GM18511 (cell line): ENCODE measurements at regions not wholly inside any gene's neighbourhood (a gene's known extent, or its start where the extent isn't known, plus 50 kb on each side); places are given as distances from the start of the nearest gene placed in this dataset.
"Not testable (repeated sequence)": the region's sequence is repeated elsewhere in the genome, so short reads cannot be mapped to it uniquely, and the experiment has no call there.

Experiments
- ATAC-seq: cut with Tn5 transposase; IDR thresholded peaks from one replicate; pipeline ENCODE4 v1.9.1; 2021; ENCODE audit warnings: mild to moderate bottlenecking, moderate library complexity; ENCODE audit not compliant: unreplicated experiment

DNA sequence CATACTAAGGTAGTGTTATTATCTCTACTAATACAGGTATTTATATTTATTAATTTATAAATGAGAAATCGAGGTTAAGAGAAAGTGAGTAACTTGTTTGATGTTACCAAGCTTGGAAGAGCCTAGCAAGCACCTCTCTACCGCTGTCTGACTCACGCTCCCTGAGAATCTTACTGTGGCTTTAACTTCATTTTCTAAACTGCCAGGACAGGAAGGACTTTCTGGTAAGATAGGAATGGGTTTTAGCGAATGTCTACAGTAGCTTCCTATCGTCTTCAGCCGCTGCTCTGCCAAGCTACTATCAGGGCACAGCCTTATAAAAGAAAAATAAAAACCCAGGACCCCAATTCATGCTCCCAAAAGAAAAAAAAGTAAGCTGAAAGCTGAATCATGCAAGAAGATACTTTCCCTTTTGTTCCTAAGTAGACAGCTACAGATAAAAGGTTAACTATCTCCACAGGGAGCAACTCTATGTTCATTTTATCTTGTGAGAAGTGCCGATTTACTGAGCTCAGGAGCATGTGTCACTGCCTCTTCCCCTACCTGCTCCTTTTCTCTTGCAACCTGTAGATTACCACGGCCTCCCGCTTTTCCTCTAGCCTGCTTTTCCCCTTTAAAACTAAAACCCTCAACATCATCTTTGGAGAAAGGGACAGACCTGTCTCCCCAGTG, 60.2 kb downstream of the THNSL1 start:
- ATAC-seq = no peak

DNA sequence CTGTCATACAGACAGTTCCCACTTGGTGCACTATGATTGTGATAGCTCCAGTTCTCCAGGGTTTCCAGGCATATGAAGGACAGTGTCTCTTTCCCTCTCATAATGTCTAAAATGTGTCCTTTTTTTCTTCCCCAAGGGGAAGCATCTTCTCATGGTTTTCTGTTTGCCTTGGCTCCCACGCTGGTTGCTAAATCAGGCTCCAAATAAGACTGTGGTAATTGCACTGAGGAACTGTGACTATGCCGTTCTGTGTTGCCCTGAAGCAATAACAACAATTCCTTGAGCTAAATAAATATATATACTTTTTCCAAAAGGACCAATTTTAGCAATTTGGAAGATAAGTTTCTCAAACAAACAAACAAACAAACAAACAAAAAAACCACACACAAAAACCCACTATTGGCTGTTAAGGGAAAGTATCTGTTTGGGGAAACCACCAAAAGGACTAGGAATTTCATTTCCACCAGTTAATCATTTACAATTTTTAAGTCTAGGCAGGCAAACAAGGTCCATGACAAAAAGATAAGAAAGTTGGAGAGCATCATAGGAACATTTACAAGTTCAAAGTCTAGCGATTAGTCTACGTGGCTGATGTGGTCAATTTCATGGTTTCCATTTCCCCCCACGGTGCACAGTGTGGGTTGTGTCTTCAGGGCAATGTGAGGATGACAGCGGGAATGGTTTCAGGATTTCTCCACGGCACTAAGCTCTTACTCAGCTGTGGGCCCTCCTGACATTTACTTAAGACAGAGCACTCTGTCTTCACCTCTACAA, 62.4 kb downstream of the THNSL1 start:
- ATAC-seq = peak; percentile 32

DNA sequence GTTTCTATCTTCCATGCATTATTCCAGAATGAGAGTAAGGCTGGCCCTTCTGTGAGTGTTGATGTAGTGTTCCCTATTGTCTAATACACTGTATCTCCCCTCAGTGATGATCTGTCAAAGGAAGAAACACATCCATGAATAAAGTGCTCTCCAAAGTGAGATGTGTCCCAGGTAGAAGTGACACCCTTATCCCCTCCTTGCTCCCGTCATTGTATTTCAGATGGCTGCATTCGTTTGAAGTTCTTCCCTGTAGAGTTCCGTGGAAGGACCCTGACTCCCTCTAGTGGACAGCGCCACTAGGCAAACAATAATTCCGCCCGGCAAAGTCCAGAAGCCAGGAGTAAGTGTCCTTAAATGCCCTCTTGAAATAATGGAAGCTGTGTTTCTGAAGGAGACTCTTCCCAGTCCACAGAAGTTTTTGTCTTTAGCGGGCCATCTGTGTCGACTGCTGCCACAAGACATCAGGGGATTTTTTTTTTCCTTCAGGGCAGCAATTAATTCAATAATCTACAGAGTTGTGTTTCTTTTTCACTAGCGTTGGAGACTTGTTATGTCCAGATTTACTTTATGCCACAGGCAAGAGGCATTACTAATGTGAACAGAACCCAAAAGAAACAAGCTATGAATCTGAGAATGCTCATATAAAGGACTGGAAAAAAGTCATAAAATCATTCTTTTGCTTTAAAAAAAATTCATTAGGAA, 64.6 kb downstream of the THNSL1 start:
- ATAC-seq = peak; percentile 78

DNA sequence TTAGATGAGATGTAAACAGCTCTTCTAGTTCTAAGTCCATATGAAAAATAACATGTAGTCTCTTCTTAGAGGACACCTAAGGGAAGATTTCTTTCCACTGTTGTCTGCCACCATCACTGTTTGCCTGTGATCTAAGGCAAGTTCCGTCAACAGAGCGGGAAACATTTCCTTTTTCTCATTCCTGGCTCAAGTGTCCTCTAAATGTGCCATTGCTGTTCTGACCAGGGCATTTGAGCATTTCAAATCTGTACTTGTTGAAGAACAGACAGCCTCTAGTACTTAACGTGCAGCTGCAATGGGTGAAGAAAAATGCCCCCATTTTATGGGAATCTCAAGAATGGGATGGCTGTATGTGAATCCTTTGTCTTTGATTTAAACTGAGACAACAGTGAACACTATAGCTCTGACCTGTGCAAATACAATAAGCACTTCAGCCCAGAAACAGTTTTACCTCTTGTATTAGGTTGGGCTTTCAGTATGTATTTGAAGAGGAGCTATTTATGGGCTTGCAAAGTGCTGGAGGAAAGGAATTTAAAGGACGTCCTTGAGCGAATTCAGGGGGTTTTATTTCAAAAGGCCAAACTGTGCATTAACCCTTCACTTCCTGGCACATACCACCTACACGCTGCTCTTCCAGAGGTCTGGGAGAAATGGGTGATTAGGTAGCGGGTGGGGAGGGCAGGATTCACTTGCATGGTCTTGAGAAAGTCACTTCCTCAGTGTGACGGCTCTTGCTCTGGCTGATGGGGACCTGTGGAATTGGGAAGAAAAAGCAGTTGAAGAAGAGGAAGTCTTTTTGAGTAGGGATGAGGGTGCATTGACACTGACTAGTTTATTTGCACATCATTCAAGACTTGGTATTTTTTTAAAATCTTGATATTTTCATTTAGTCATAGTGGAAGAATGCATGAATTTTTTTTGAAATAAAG, 66.1 kb downstream of the THNSL1 start:
- no peak for ATAC-seq

DNA sequence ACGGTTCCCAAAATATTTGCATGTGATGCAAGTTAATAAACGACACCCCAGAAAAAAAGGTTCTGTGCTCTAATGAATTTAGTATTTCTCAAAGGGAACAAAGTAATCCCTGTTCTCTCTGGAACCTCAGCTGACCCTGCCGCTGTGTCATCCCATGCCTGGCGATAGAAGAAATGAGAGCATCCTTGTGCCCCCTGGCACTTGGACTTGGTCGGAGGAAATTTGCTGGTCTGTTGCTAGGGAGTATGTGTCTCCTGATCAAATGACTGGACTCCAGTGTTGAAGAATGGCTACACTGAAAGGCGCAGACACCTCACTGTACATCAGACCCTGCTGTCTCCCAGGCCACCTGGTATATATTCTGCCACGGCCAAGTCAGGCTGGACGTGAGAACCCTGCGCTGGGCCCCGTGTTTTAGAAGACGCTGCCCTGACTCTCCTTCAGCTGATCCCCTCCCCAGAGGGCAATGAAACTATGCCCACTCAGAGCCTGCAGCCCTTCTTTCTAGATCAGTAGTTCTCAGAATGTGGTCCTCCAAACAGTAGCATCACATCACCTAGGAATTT, 67.2 kb downstream of the THNSL1 start:
- ATAC-seq = no peak

DNA sequence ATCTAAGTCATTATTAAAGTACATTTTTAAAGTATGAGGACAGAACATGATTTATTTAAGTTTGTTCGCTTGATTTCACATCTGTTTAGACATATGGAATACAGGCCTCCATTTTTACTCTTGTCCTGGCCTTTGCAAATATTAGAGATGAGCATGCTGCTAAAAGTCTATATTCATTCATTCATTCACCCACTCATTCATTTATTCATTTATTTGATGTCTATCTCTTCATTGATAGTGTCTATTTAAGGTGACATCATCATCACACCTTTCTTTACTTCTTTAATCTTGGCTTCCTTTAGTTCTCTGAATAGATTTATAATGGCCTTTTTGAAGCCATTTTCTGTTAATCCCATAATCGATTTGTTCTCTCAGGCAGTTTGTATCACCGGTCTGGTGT, 68.0 kb downstream of the THNSL1 start:
- ATAC-seq = no peak

DNA sequence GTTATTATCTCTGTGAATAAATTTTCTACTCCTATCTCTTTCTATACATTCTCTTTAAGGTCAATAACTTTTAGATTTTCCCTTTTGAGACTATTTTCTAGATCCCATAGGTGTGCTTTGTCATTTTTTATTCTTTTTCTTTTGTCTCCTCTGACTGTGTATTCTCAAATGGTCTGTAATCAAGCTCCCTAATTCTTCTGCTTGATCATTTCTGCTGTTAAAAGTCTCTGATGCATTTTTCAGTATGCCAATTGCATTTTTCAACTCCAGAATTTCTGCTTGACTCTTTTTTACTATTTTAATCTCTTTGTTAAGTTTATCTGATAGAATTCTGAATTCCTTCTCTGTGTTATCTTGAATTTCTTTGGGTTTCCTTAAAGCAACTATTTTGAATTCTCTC, 78.2 kb downstream of the THNSL1 start:
- ATAC-seq = no peak

DNA sequence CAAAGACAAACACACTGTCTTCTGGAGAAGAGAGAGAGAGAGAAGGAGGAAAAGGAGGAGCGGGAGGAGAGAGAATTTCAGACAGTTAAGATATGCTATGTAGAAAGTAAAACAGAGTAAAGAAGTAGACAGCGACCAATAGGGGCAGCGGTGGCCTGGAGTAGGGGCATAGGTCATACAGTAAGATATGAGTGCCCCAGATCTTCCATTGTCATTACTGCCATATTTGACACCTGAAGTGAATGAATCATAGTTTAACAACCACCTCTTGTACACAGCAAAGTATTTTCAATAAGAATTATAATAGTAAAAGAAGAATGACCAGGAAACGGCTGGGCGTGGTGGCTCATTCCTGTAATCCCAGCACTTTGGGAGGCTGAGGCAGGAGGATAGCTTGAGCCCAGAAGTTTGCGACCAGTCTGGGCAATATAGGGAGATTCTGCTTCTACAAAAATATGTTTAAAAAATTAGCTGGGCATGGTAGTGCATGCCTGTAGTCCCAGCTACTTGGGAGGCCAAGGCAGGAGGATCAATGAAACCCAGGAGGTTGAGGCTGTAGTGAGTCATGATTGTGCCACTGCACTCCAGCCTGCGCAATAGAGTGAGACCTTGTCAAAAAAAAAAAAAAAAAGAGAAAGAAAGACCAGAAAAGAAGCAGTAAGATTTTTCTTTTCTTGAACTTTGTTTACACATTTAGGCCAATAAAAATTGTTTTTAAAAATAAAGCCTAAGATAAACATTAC, 77.0 kb upstream of the GPR158 start:
- no peak for ATAC-seq

DNA sequence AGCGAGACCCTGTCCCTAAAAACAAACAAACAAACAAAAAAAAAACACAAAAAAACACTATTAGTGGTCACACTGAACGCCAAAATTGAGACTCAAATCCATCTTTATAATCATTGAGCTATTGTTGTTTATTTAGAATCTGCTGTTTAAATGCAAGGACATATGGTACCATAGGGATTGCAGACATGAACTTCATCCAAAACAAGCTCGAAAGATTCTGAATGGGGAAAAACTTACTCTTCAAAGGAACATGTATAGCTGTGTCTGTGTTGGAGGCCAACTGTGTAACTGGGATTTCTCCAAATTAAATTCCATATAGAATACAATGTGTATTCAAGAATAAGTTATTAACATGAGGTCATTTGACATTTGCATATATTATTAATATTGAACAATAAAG, 74.7 kb upstream of the GPR158 start:
- ATAC-seq = no peak

DNA sequence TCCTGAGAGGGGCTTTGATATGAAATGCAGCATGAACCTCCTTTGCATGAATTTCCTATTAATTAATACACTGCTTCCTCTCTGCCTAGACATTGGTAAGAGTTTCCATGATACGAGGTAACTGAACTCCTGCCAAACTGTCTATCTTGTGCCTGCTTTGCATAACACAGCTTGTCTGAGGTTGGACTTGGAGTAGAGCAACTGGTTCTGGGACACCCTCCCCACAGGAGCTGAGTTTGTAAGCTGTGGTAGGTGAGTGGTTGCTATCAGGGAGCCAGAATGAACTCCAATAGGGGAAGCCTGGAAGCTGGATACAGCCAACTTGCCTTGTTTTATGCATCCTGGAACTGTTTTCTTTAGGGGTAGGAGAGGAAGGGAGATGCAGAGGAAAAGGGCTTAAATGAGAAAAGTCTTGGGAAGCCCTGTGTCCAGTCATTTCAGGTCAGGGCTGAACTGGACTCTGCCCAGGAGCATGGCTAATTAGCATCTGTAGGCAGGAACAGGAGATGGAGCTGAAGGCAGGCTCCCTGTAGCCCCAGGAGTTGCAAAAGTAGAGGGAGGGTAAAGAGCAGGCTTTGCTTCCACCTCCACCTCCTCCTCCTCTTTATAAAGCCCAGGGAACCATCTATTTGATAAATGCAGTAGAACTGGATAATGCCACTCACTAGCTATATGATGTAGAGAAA, 73.2 kb upstream of the GPR158 start:
- ATAC-seq = peak; percentile 52

DNA sequence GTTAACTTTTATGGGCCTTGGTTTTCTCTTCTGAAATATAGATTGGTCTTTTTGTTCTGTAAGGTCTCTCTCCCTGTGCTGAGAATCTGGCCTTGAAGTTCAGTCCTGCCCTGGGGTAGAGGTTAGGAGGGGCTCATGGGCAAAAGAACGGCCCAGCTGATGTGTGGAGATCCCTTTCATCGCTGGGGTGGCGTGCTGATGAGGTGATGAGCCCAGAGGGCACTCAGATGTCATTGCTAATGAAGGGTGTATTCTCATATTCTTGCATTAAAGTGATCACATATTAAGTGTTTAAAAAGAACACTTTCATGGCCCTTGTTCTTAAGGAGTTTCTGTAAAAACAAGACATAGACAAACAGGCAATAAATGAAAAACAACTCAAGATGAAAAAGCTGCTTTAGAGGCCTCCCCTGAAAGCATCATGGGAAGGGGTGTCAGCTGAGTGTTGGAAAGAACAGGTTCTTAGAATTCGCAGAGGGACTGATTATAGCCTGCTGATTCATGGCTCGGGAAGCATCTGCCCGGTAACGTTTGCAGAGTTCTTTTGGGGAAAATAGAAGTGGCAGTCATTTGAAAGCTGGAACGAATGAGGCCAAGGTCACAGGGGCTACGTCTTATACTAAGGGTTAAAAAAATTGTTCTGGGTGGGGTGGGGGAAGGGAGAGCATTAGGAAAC, 72.5 kb upstream of the GPR158 start:
- no peak for ATAC-seq

DNA sequence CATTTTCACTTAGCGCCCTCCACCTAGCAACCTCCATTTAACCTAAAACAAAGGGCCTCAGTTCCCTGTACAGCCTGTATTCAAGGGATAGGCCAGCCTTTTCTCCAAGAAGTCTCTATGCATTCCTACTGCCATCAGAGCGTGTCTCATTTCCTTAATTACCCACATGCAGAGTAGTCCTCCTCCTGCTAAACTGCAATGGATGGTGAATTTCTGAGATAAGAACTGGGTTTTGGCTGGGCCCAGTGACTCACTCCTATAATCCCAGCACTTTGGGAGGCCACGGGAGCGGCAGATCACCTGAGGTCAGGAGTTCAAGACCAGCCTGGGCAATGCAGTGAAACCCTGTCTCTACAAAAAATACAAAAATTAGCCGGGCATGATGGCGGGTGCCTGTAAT, 71.1 kb upstream of the GPR158 start:
- ATAC-seq = no peak

DNA sequence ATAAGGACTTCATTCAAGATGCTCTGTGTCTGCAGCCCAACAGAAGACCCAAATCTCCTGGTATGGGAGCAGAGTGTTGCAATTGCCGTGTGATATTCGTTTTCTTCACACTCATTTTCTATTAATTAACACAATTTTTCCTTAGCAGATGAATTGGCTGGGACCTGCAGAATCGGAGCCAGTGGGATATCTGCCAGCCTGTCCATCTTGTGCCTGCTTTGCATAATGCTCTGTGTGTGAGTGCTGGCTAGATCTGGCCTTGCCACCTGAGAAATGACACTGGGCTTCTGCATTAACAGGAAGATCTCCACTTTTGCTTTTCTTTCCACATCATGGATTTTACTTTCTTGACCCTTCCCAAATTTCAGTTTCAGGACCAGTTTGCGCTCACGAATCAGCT, 70.4 kb upstream of the GPR158 start:
- no peak for ATAC-seq

DNA sequence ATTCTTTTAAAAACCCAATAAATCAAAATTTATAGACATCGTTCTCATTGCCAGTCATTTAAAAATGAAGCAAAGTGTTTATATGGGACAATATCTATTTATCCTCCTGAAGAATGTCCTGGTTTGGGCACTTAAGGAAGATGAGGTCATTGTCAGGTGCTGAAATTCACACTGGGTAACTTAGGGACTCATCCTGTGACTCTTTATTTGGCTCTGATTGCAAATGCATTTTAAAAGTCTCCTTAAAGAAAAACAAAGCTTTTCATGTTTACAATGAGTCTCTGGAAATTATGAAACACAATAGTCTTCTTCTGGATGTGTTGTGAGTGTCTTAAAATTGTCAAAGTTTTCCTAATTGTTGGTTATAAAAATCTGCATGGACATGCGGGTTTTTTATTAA, 69.5 kb upstream of the GPR158 start:
- ATAC-seq = no peak

DNA sequence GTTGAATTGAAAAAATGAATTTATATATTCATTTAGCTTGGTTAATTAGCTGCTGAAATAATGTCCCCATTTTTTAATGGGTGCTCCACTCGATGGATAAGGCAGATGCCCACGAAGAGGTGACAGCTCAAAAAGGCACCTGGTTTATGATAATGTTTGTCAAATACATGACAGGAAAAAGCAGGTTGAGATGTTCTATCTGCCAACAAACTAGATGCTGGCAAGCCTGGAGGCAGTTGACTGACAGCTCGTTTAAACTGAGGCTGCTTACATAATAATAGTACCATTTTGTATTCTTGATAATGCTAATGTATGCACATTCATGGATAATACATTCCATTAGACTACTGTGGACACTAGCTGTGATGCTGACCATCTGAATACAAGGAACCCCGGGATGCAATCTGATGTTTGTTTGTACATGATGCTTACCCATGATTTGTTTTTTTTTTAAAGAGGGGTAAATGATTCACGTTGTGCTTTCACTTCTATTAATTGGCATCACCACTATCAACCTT, 69.0 kb upstream of the GPR158 start:
- ATAC-seq = no peak

DNA sequence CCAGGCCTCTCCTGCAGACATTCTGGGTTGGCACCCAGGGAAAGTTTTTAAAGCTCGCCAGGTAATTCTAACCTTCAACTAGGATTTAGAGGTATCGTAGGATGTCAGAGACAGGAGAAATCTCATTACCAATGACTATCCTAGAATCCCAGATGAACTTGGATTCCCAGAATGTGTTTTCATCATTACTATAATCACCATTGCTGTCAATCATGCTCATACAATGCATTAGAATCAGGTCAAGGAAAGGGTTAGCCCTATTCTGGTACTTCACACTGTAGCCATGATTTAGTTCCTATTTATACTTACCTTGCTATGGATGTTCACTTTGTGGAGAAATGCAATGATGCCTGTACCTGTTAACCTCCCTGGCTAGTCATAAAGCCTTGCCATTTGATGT, 67.0 kb upstream of the GPR158 start:
- no peak for ATAC-seq

DNA sequence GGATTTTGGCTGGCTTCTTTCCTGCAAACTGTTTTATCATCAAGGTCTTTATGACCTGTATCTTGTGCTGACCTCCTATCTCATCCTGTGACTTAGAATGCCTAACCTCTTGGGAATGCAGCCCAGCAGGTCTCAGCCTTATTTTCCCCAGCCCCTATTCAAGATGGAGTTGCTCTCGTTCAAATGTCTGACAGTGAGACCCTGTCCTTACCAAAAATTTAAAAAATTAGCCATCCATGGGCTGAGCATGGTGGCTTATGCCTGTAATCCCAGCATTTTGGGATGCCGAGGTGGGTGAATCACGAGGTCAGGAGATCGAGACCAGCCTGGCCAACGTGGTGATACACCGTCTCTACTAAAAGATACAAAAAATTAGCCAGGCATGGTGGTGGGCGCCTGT, 64.9 kb upstream of the GPR158 start:
- ATAC-seq = not testable (repeated sequence)

DNA sequence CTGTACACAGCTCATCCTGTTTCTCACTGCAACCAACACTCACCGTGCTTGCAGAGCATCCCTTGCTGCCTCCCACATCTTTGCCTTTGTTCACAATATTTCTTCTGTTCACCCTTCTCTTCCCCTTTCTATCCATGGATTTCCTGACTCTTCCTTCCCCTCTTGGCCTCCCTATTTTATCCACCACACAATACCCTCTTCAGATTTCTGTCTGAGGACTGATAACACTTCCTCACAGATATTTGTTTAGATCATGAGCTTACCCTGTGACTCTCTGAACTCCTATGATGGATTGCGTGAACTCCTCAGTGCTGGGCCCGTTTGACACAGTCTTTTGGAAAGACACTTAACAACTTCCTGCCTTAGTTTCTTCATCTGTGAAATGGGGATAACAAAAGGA, 62.8 kb upstream of the GPR158 start:
- no peak for ATAC-seq
